Thyroid gland (tissue), 4 donors: ENCODE measurements at regions not wholly inside any gene's neighbourhood (a gene's known extent, or its start where the extent isn't known, plus 50 kb on each side); places are given as distances from the start of the nearest gene placed in this dataset.

ENCODE experiments used
- POLR2A ChIP-seq, 2 donors: fragments of 450-650 bp; IDR thresholded peaks; one replicate each; pipeline ENCODE4 v1.6.1; 2017; ENCODE audit warnings: antibody characterized with exemption in 2 of 2, mild to moderate bottlenecking in 2 of 2, moderate library complexity in 1 of 2
- TF ChIP-seq, protein P1 (sequence below), 6 experiments: fragments of 200-600 bp in 3 of 6; fragments of 450-650 bp in 3 of 6; sonication (generic) in 3 of 6; IDR thresholded peaks; one replicate each; pipeline ENCODE4 v1.5.1; 2016 to 2019; ENCODE audit warnings: antibody characterized with exemption in 6 of 6, mild to moderate bottlenecking in 2 of 6, inconsistent platforms in 1 of 6, moderate library complexity in 1 of 6

DNA sequence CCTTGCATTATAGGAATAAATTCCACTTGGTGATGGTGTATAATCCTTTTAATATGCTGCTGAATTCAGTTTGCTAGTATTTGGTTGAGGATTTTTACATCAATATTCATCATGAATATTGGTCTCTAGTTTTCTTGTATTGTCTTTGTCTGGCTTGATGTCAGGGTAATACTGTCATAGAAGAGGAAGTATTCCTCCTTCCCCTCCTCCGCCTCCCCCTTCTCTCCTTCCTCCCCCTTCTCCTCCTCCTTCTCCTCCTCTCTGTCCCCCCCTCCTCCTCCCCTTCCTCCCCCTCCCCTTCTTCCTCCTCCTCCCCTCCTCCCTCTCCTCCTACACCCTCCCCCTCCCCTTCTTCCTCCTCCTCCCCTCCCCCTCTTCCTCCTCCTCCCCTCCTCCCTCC lies 65.8 kb downstream of the RGS12 start:
- TF ChIP-seq POLR2A (IDR thresholded peaks at IDR 0.05), result no peak
- TF ChIP-seq, protein P1, sequence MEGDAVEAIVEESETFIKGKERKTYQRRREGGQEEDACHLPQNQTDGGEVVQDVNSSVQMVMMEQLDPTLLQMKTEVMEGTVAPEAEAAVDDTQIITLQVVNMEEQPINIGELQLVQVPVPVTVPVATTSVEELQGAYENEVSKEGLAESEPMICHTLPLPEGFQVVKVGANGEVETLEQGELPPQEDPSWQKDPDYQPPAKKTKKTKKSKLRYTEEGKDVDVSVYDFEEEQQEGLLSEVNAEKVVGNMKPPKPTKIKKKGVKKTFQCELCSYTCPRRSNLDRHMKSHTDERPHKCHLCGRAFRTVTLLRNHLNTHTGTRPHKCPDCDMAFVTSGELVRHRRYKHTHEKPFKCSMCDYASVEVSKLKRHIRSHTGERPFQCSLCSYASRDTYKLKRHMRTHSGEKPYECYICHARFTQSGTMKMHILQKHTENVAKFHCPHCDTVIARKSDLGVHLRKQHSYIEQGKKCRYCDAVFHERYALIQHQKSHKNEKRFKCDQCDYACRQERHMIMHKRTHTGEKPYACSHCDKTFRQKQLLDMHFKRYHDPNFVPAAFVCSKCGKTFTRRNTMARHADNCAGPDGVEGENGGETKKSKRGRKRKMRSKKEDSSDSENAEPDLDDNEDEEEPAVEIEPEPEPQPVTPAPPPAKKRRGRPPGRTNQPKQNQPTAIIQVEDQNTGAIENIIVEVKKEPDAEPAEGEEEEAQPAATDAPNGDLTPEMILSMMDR (IDR thresholded peaks at IDR 0.05), result no peak
